ENCODE measurements at regions not wholly inside any gene's neighbourhood (a gene's known extent, or its start where the extent isn't known, plus 50 kb on each side); places are given as distances from the start of the nearest gene placed in this dataset.

GRCh38 chr2:19797871-19798270 is 103.9 kb downstream of the TTC32 start:
- TF ChIP-seq CTCF (conservative IDR thresholded peaks at IDR 0.05) = no peak
- no peak for TF ChIP-seq EZH2 (IDR thresholded peaks at IDR 0.05; ENCODE audit: low read depth)
